NCI-H1694 treated with DMSO at 0.1 percent for 48 hours (cell line): ENCODE measurements at regions not wholly inside any gene's neighbourhood (a gene's known extent, or its start where the extent isn't known, plus 50 kb on each side); places are given as distances from the start of the nearest gene placed in this dataset.

Experiments
- DNase-seq: peaks from one replicate; lab custom pipeline; 2025; lab: John Stamatoyannopoulos, UW

GRCh38 chr5:72005671-72006070 lies 101.6 kb upstream of the MAP1B start:
- DNase-seq: no peak

- no peak for DNase-seq
Observed at GRCh38 chr5:72006361-72006760, 100.9 kb upstream of the MAP1B start.

GRCh38 chr5:72007336-72008111 lies 99.8 kb upstream of the MAP1B start:
- DNase-seq: no peak

DNA sequence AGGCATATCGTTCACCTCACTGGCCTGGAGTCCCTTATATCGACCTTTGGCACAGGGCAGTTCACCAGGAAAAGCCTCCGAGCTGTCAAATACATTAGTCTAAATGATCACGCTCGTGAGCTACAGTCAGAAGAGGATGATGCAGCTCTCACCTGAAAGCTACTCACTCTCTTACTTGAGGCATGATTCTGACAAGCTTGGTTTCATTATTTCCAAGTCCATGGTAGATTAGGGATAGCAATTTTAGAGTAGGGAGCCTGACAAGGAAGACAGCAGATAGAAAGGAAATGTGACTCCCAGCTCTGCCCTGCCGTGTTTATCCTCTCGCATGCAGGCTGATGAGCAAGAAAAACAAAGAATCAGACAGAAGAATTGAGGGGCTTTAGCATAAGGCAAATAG lies 98.0 kb upstream of the MAP1B start:
- no peak for DNase-seq

GRCh38 chr5:72010430-72010829 lies 96.8 kb upstream of the MAP1B start:
- no peak for DNase-seq

GRCh38 chr5:72012906-72013305 lies 94.4 kb upstream of the MAP1B start:
- DNase-seq: no peak

DNA sequence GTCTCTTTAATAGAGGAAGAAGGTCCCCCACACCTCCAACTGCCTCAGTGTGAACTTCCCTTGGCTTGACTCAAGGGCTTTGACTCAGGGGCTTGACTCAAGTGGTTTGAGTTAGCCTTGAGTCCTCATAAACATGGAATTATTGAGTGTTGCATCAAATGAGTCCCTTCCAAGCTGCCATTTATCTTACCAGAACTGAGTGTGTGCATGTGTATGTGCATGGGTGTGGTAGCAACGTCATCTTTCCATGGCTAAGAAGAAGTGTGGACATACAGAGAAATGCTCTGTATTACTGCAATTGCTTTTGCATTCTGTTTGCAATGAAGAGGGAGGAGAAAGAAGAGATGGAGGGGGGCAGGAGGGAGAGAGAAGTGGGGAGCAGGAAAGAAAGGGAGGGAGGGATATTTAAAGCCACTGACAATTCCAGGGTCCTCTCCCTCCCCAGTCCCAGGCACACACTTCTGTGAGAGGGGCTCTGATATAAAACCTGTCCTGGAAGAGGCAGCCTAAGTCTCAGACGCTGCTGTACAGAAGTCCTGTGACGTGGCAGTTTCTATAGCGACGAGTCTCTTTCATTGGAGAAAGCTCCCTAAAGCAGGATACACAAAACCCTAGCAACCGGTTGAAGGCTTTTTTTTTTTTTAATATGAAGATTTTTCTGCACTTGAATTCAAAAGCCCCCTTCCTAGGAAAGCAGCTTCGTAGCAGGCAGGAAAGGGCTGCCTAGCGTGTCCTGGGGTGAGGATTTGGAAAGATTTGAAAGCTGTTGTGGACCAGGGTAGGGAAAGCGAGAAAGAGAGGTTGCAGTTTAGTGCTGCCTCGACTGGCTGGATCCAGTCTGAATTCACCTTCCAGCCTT lies 93.3 kb upstream of the MAP1B start:
- DNase-seq: no peak

DNA sequence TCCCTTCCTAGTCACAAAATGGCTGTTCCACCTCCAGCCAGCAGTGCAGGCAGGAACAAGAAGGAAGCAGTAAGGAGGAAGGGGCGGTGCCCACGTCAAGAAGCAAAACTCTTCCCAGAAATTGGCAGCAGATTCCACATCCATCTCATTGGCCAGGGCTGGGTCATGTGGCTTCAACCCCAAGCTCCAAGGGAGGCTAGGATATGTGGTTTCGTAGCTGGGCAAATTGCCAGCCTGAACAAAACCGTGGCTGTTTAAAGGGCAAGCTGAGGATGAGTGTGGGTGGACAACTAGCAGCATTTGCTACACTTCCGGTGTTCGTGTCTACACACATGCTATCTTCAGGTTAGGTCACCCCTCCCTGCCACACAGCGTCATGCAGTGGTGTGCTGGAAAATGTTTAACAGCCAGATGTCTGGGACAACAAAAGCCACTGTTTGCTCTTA lies 92.1 kb upstream of the MAP1B start:
- no peak for DNase-seq

DNA sequence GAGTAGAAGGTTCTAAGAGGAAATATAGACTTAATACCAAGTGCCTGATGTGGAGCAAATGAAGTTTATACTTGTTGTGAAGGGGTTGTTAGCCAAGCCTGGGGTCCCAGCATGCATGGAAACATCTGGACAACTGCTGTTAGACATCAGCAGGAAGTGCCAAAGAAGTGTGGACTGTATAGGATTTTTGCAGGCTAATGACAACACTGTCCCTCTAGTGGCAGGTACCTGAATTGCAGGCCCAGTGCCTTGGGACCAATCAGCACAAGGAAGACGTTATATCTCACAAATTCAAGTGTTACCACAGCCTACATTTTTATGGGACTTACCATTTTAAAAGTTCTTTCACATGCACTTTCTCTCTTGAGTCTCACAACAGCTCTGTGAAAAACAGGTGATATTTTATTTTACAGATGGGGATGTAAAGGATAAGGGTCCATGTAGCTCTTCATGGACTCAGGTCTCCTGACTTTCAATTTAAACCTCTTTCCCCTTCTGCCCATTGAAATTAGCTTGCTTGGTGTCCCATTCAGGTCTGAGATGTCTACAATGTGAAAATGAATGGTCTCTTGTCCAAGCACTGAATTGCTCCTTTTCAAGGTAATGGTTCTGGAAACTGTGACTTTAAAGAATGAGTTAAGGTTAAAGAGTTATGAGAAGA lies 89.0 kb upstream of the MAP1B start:
- DNase-seq: peak; percentile 11

DNA sequence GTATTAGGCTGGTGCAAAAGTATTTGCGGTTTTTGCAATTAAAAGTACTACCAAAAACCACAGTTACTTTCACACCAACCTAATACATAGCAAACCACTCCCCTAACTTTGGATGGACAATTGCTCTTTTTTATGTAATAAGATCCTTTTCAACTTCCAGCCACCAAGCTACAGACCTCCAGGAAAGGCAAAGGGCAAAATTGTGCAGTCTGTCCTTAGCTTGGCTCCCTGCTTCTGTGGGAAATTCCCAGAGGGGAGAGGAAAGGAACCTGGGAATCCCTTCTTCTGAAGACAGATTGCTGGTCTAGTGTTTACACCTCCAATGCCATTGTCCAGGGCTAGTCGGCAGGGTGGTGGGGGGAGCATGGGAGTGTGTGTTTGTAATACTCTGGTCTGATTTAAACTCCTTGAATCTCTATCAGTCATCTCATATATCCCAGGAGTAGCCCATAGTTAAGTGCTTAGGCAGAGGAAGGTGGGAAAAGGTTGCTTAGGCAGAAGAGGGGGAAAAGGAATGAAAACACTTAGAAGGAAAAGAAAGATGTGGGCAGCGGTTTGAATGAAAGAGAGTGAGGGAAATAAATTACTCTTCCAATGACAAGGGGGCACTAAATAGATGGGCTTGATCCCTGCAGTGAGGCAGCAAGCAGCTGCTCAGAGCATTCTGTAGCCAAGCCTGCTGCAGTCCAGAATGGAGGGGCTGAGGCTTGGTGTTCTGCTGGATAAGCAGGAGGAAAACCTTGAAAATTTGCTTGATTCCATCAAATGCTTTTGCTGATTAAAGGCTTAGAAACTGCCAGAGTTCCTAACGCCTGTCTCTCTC lies 86.9 kb upstream of the MAP1B start:
- no peak for DNase-seq

DNA sequence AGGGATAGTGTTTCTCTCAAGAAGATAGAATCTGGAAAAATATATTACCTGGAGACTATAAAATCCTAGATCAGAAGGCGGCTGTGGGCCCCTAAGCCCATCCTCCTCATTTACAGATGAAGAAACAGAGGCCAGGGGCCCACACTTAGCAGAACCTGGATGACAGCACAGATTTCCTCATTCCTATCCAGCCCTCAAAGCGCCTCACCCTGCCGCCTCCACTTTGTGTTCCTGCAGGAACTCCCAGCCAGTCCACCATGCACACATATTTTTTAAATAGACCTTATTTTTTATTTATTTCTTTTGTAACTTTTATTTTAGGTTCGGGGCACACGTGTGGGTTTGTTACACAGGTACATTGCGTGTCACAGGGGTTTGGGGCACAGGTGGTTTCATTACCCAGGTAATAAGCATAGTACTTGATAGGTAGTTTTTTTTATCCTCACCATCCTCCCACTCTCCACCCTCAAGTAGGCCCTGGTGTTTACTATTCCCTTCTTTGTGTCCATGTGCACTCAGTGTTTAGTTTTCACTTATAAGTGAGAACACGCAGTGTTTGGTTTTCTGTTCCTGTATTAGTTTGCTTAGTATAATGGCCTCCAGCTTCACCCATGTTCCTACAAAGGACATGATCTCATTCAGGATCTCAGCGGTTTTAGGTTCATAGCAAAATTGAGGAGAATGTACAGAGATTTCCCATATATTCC lies 85.5 kb upstream of the MAP1B start:
- no peak for DNase-seq

GRCh38 chr5:72028382-72028781 lies 78.9 kb upstream of the MAP1B start:
- no peak for DNase-seq

GRCh38 chr5:72030237-72030636 lies 77.0 kb upstream of the MAP1B start:
- no peak for DNase-seq

DNA sequence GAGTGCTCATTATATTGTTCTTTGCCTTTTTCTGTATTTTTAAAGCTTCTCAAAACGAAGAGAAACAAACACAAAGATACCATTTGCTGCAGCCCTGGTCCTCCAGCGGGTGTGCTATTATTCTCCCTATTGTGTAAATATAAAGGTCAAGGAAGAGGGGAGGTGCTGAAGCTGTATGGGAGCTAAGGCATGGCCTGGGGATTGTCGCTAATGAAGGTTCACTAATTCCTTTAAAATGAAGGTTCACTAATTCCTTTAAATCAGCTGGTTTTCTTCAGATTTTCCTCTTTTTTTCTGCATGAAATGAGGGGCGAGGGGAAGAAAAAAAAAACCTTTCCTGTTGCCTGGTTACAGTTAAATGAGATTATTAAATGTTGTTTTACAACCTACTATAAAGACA lies 74.5 kb upstream of the MAP1B start:
- DNase-seq: no peak

- DNase-seq: no peak
Observed at GRCh38 chr5:72034770-72035169, 72.5 kb upstream of the MAP1B start.

GRCh38 chr5:72035831-72036230 lies 71.4 kb upstream of the MAP1B start:
- no peak for DNase-seq

DNA sequence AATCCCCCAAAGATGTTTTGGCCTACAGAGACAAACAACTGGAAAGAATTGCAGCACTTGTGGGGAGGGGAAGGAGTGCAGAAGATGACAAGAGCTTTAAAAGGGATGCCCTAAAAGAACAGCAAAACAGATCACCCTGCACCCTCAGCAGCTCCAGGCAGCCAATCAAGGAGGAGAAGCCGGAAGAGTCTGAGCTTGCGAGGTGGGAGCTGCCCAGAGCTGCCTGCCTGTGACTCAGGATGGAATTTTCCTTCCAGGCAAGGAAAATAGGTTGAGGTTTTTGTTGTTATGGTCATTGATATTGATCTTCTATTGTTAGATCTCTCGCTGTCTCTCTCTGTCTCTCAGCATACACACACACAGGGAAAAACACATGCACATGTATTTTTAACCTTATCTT lies 70.3 kb upstream of the MAP1B start:
- DNase-seq: no peak

DNA sequence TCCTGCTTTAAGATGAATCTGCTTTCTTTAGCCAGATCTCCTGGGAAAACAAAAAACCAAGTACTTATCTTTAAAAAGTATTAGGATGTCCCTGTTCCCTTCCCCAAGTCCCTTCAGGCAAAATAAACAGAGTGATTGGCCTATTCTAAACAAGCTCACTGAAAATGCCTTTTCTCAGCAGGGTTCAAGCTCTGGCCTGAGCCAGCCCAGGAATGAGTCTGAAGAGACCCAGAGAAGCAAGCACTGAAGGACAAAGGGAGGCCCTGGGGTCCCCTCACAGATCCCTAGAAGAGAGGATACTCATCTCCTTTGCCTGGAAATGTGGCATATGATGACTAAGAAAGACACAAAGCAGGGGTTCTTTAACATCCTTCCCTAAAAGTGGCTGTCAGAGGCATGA lies 66.8 kb upstream of the MAP1B start:
- DNase-seq: no peak

GRCh38 chr5:72041654-72042053 lies 65.6 kb upstream of the MAP1B start:
- DNase-seq: no peak

- no peak for DNase-seq
Observed at GRCh38 chr5:72042097-72042496, 65.2 kb upstream of the MAP1B start.

GRCh38 chr5:72045692-72046091 lies 61.6 kb upstream of the MAP1B start:
- DNase-seq: no peak
